ENCODE measurements at regions not wholly inside any gene's neighbourhood (a gene's known extent, or its start where the extent isn't known, plus 50 kb on each side); places are given as distances from the start of the nearest gene placed in this dataset.

GRCh38 chr6:106918115-106918514, 56.4 kb downstream of the CD24 start:
- Histone ChIP-seq H3K9me3 (ENCODE audit: control extremely low read depth in 1 of 3, control insufficient read depth in 2 of 3, insufficient read depth in 1 of 3, low read length in 2 of 3) (no peaks in the 10 kb centered on the region), H3K9ac (ENCODE audit: low read length) (no peak overlapping the region), H2AFZ (ENCODE audit: insufficient read depth, low read depth, low read length, poor library complexity, severe bottlenecking) (no peak overlapping the region), H3K4me1 (ENCODE audit: control insufficient read depth in 2 of 2, insufficient read depth in 2 of 2, low read length in 2 of 2) (no peaks in the 10 kb centered on the region), H3K27me3 (replicated peaks in 1 of 4; ENCODE audit: control extremely low read depth in 1 of 4, control insufficient read depth in 3 of 4, insufficient read depth in 4 of 4, low read length in 3 of 4) (no peaks in the 10 kb centered on the region), H3K79me2 (ENCODE audit: control insufficient read depth, insufficient read depth, low read length) (no peaks in the 10 kb centered on the region), H3K4me3 (ENCODE audit: control extremely low read depth in 1 of 5, extremely low read depth in 1 of 5, insufficient read depth in 1 of 5, low read depth in 2 of 5, low read length in 4 of 5) (no peak overlapping the region), H4K20me1 (ENCODE audit: control insufficient read depth, insufficient read depth, low read length, poor library complexity, severe bottlenecking) (no peaks in the 10 kb centered on the region), H3K36me3 (replicated peaks in 1 of 2; ENCODE audit: control extremely low read depth in 1 of 2, control insufficient read depth in 1 of 2, extremely low read depth in 1 of 2, insufficient read depth in 2 of 2, low read length in 1 of 2) (no peaks in the 10 kb centered on the region), H3K27ac (ENCODE audit: low read length in 2 of 2) (no peak overlapping the region), H3K4me2 (replicated peaks; ENCODE audit: low read depth, low read length, poor library complexity, severe bottlenecking) (no peak overlapping the region)
- WGBS (ENCODE audit: insufficient coverage): 60% methylated on average over 2 of the region's 3 CpGs
- Mint-ChIP-seq H3K27ac (no peak overlapping the region), H3K4me1 (no peaks in the 10 kb centered on the region), H3K27me3 (peaks cover 4% of the 10 kb centered on the region), H3K4me3 (no peak overlapping the region), H3K9me3 (ENCODE audit: insufficient read depth) (no peaks in the 10 kb centered on the region)
- POLR2A ChIA-PET: no interaction called here
- no peak for DNase-seq
- intact Hi-C loops (cut with micrococcal nuclease): no loop called here
- ATAC-seq (ENCODE audit: low read depth): no peak
- TF ChIP-seq CTCF (IDR thresholded peaks at IDR 0.05) (no peak), EZH2 (IDR thresholded peaks at IDR 0.05; ENCODE audit: borderline replicate concordance, insufficient read depth, low read depth, low read length, poor library complexity, severe bottlenecking) (no peak)
- CTCF ChIA-PET: no interaction called here

- no peak for DNase-seq
- H3K4me3 Mint-ChIP-seq: no peak overlapping the region
- no peaks in the 10 kb centered on the region for H3K4me1 Mint-ChIP-seq
- H3K9me3 ChIP-seq (ENCODE audit: control extremely low read depth in 1 of 3, control insufficient read depth in 2 of 3, insufficient read depth in 1 of 3, low read length in 2 of 3): no peaks in the 10 kb centered on the region
- TF ChIP-seq CTCF (IDR thresholded peaks at IDR 0.05) (no peak), EZH2 (IDR thresholded peaks at IDR 0.05; ENCODE audit: borderline replicate concordance, insufficient read depth, low read depth, low read length, poor library complexity, severe bottlenecking) (no peak)
- no peak overlapping the region for H2AFZ ChIP-seq (ENCODE audit: insufficient read depth, low read depth, low read length, poor library complexity, severe bottlenecking)
- POLR2A ChIA-PET: no interaction called here
- H3K36me3 ChIP-seq (replicated peaks in 1 of 2; ENCODE audit: control extremely low read depth in 1 of 2, control insufficient read depth in 1 of 2, extremely low read depth in 1 of 2, insufficient read depth in 2 of 2, low read length in 1 of 2): no peaks in the 10 kb centered on the region
- no peak for ATAC-seq (ENCODE audit: low read depth)
- no peak overlapping the region for H3K27ac ChIP-seq (ENCODE audit: low read length in 2 of 2)
- H3K4me2 ChIP-seq (replicated peaks; ENCODE audit: low read depth, low read length, poor library complexity, severe bottlenecking): no peak overlapping the region
- H3K27me3 Mint-ChIP-seq: peaks cover 4% of the 10 kb centered on the region
- no peak overlapping the region for H3K27ac Mint-ChIP-seq
- no peaks in the 10 kb centered on the region for H3K4me1 ChIP-seq (ENCODE audit: control insufficient read depth in 2 of 2, insufficient read depth in 2 of 2, low read length in 2 of 2)
- intact Hi-C loops (cut with micrococcal nuclease): no loop called here
- no peaks in the 10 kb centered on the region for H4K20me1 ChIP-seq (ENCODE audit: control insufficient read depth, insufficient read depth, low read length, poor library complexity, severe bottlenecking)
- no peaks in the 10 kb centered on the region for H3K79me2 ChIP-seq (ENCODE audit: control insufficient read depth, insufficient read depth, low read length)
- no peaks in the 10 kb centered on the region for H3K27me3 ChIP-seq (replicated peaks in 1 of 4; ENCODE audit: control extremely low read depth in 1 of 4, control insufficient read depth in 3 of 4, insufficient read depth in 4 of 4, low read length in 3 of 4)
- no peaks in the 10 kb centered on the region for H3K9me3 Mint-ChIP-seq (ENCODE audit: insufficient read depth)
- H3K9ac ChIP-seq (ENCODE audit: low read length): no peak overlapping the region
- no peak overlapping the region for H3K4me3 ChIP-seq (ENCODE audit: control extremely low read depth in 1 of 5, extremely low read depth in 1 of 5, insufficient read depth in 1 of 5, low read depth in 2 of 5, low read length in 4 of 5)
- CTCF ChIA-PET: no interaction called here
- WGBS (ENCODE audit: insufficient coverage): 100% methylated on average over 1 of the region's 2 CpGs
Observed at GRCh38 chr6:106916891-106917290, 57.6 kb downstream of the CD24 start.
